CD4-positive, alpha-beta T cell treated with Interleukin-4 for 4 hours (primary cell): ENCODE measurements at regions not wholly inside any gene's neighbourhood (a gene's known extent, or its start where the extent isn't known, plus 50 kb on each side); places are given as distances from the start of the nearest gene placed in this dataset.

Experiments
- DNase-seq: peaks from one replicate; pipeline ENCODE4 v3.0.0-alpha.2; 2020

- no peak for DNase-seq
These were observed 345.6 kb upstream of the B3GAT1 start for GRCh38 chr11:134757633-134758032.

DNA sequence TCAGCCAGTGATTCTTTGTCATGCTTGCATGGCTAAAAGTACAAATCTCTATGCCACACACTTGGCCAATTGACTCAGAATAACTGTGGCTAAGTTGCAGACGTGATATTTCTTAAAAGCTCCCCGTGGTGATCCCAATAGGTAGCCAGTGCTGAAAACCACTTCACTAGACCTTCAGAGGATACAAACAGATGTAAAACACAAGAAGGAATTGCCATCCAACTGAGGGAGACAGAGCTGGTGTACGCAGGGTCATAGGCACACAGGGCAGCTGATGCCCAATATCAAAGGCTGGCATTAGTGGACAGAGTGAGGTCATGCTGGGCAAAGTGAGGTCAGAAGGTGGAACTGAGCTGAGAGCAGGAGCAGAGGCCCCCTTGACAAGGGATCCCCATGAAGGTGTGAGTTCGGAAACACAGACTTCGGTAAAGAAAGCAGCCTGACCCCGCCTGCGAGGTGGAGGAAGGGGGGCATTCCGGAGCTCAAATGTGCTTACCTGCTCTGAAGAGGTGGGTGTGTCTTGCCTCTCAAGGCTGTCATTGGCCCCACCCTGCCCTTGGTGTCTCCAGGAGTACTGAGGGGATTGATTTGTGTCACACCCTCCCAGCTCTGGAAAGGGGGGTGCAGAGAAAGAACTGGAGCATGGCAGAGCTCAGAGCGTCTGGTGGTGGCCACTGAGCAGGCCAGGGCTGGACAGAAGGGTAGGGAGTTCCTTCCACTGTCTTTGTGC lies 344.9 kb upstream of the B3GAT1 start:
- no peak for DNase-seq

GRCh38 chr11:134755535-134755934 lies 343.5 kb upstream of the B3GAT1 start:
- no peak for DNase-seq

GRCh38 chr11:134754521-134755198 lies 342.6 kb upstream of the B3GAT1 start:
- no peak for DNase-seq

DNA sequence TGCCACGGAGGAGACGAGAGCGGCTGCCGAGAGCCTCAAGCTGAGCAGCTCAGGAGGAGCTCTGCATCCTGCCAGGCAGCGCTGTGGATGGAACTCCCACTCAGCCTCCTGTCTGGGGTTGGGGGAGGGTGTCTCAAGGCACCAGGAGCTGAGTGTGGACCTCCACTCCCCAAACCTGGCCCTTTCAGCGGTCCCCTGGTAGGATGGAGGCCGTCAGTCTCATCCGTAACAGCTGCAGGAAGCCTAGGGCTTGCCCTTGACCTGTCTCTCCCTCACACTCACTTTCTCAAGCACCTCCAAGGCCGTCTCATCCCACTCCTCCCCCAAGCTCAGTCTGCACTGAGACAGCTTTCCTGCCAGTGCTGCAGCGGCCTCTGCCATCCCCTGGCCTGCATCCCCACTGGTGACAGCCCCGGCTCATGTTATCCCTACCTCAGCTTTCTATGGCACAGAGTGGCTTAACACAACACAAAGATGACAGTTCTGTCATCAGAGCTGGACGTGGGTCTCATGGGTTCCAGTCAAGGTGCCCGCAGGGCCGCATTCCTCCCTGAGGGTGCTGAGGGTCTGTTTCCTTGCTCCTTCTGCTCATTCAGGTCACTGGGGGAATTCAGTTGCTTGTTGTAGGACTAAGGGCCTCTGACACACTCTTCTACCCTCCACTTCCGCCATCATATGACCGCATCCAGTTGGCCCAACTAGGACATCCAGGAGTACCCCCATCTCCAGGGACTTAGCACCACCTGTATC lies 341.9 kb upstream of the B3GAT1 start:
- DNase-seq: no peak

DNA sequence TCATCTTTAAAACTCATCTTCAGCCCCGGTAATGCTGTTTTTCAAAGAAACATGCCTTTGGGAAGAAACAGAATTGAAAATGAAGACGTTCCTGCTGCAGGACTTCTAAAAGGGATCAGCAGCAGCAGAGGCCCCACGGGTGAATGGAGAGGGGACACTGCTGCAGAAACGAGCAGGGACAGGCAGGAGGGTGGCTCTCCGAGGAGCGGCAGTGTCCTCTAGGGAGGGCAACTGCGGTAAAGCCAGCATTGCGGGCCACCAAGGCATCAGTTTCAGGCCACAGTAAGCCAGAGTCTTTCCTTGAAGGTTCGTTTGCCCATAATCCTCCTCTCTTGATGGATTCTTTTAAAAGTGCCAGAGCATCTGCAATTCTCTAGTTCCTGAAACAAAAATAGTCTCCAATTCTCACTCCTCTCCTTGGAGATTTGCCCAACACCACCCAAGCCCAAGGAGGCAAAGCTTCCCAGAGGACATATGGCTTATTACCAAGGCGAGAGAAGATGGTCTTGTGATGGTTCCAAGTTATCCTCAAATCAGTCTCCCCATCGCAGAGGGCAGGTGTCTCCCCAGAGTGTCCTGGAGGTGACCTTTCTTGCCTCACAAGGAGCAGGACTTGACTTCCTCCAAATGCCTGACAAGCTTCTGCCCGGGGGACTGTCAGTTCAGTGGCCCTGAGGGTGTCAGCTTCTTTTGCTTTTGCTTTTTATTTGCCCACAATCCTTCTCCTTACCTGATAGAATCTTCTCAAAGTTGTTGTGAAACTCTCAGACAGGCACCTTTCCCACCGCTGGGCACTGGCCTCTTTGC lies 341.1 kb upstream of the B3GAT1 start:
- no peak for DNase-seq

DNA sequence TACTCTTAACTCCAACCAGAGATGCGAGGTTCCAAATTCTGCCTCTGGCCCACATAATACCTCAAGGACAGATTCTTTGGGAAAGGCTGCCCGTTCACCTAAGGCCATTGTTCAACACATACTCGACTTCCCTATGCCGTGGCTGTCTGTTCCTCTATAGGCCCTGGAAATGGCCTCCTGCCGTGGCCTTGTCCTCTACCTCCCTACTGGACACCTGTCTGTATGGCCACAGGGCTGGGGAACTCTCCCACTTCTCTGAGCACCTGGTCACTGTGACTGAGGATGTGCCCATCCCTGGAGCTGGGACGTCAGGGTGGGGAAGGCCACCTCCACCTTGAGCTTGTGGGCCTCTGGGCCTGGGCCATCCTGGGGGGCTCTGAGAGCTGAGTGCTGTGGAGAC lies 340.5 kb upstream of the B3GAT1 start:
- no peak for DNase-seq

GRCh38 chr11:134751766-134752165 lies 339.7 kb upstream of the B3GAT1 start:
- no peak for DNase-seq

DNA sequence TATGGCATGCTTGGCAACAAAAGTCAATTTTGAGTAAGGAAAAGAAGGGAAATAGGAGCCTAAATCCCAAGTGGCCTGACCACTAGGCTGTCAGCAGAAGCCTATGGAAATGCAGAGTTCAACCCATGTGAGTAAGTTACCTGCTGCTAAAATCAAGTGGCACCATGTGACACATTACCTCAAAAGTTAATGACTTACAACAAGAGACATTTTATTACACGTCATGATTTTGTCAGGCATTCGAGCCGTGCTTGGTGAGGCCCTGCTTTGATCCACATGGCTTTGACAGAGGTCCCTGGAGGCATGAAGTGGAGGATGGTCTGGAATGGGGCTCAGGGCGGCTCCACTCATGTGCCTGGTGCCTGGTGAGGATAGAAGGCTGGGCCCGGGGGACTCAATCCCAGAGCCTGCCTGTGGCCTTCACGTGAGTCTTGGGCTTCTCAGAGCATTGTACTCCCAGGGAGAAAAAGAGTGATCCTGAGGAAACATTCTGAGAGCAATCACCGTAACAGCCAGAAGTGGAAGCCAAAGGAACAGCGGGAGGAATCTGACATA lies 339.1 kb upstream of the B3GAT1 start:
- no peak for DNase-seq

GRCh38 chr11:134750619-134751018 lies 338.6 kb upstream of the B3GAT1 start:
- no peak for DNase-seq

DNA sequence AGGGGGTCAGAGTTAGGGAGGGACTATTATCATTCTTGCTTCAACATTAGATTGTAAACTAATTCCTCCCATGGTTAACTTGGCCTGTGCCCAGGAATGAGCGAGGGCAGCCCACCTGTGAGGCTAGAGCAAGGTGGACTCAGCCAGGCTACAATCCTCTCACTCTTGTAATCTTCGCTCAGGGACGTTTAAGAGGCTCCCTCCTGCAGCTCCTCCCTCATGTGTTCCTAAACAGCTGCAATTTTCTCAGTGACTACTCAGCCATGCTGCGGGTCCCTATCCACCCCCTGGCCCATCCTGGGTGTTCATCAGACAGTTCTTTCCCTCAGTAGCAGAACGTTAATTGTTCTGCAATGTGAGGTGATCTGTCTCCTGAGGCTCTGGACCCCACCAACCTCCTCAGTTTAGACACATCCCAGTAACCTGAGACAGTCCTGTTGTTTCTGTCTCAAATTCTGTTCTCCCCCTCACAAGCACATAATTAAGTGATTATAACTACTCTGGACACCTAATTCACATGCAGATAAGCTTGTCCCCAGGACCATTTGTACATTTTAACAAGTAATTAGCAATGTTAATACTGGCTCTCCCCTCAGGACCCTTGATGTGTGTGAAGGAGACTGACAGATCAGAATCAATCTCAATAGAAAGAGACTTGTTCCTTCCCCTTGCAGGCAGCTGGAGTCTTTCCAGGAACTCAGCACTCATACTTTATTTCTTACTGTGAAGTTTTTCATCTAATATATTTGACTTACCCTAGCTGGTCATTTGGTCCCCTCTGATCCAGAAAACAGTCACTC lies 337.2 kb upstream of the B3GAT1 start:
- DNase-seq: no peak

DNA sequence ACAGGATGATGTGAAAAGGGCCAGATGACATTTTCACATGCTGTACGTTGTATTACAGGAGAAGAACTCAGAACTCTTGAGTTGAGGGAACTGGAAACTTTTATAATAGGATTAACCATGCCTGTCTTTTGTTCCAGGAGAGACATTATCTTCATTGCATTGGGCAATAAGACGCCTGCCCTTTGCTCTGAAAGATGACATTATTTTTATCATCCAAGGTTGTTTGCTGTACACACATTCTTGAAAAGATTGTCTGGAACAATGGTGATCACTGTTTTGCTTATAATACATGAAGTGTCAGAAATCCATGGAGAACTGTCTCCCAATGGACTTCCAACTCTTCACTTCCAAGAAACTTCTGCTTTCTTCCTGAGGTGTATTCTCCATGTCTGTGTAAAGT lies 334.6 kb upstream of the B3GAT1 start:
- no peak for DNase-seq

GRCh38 chr11:134745456-134745855 lies 333.4 kb upstream of the B3GAT1 start:
- DNase-seq: no peak

DNA sequence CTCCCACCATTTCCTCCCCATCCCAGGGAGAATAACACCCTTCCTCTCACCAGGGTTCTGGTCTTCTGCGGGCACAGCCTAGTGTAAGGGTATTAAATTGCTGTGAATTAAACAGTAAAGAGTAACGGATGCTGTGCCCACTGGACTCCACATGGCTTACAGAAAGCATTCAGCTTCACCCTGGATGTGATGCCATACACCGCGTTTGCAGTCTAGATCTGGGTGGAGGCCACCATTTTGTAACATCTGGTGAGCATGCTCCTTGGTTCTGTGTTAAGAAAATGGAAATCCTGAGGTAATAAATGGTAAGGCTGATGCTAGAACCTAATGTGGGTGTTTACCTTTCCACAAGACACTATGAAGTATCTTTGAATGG lies 331.8 kb upstream of the B3GAT1 start:
- no peak for DNase-seq

DNA sequence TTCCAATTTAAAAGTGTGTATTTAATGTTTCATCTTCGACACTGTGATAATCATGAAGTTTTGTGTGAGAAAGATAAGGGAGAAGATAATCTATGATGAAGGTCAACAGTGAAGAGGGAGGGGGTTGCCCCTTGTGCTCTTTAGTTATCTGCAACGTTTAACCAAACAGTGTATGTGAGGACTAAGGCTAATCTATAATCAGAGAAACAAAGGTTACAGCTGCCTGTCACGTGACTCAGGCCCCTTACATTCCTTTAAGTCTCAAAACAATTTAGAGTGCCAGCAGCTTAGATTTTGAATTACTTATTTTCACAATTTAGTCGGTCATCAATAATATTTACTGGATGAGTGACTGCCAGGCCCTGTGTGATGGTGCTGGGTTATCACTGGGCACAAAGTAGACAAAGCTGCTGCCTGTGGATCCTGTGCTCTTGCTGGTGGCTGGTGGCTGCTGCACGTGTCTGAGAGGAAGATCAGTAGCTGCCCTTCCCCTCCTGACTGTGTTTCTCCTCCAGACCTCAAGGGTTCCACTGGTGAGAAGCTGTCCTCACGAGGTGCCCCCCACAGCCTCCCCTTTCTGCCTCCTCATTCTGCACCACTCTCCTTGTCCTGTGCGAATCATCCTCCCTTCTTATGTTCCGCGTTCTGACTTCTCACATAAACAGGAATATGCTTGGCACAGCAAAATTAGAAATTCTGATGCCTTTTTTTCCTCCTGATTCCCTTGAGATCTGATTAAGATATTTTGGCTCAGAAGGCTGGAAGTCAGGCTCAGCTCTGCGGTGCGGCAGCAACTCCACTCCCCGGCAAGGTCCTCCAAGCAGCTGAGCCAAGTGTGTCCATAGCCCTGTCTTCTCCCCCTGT lies 331.1 kb upstream of the B3GAT1 start:
- no peak for DNase-seq

DNA sequence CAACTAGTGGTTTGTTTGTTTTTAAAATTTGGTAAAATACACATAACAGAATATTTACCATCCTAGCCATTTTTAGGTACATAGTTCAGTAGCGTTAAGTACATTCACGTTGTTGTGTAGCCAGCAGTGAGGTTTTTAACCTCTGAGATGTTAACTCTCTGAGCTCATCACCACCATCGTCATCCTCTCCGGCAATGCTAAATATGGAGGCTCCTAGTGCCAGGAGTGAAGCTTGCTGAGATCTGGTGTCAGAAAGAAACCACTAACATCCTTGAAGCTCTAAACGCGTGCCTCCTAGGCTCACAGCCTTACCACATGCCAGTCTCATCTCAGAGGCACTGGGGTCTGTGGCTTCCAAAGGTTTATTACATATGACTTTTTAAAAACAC lies 330.2 kb upstream of the B3GAT1 start:
- no peak for DNase-seq

GRCh38 chr11:134741453-134742223 lies 329.6 kb upstream of the B3GAT1 start:
- no peak for DNase-seq

DNA sequence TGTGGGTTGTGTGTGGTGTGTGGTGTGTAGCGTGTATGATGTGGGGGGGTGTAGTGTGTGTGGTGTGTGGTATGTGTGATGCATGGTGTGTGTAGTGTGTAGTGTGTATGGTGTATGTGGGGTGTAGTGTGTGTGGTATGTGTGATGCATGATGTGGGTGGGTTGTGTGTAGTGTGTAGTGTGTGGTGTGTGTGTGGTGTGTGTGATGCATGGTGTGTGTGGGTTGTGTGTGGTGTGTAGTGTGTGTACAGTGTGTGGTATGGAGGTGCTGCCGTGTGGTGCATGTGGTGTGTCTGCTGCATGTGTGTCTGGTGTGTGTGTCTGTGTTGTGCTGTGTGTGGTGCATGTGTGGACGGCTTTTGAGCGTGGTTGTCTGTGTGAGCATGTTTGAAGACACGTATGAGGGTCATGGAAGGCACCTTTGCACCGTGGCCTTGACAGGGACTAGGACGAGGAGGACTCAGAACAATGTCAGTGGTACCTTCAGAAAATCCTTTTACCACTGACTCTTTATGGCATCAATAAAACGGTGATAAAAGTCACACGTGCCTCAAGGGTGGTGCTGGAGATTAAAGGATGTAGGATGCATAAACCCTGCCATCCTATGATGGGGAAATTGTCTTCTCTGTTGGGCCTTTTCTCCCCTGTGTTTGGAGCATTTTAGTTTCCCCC lies 328.7 kb upstream of the B3GAT1 start:
- DNase-seq: no peak

- no peak for DNase-seq
These were observed 327.1 kb upstream of the B3GAT1 start for GRCh38 chr11:134739136-134739535.

DNA sequence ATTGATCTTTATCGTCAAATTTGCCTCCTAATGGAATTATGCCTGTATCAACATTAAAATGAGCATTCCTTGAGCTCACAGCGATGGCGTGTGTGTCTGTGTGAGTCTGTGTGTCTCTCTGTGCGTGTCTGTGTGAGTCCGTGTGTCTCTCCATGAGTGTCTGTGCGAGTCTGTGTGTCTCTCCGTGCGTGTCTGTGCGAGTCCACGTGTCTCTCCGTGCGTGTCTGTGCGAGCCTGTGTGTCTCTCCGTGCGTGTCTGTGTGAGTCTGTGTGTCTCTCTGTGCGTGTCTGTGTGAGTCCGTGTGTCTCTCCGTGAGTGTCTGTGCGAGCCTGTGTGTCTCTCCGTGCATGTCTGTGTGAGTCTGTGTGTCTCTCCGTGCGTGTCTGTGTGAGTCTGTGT lies 326.5 kb upstream of the B3GAT1 start:
- no peak for DNase-seq
